Activated naive CD4-positive, alpha-beta T cell treated with anti-CD3 and anti-CD28 coated beads, Interleukin-2, amount 10 ng/mL, durations not matched to agents 7 days and 5 days (primary cell): ENCODE measurements at regions not wholly inside any gene's neighbourhood (a gene's known extent, or its start where the extent isn't known, plus 50 kb on each side); places are given as distances from the start of the nearest gene placed in this dataset.

Experiments
- CTCF ChIA-PET: fragments of 350-600 bp; sonication (Branson Sonifier 250); formaldehyde crosslinking; loops from one replicate; lab custom pipeline; 2021; ENCODE audit warnings: antibody characterized with exemption; lab: Charles Lee
- DNase-seq: peaks from one replicate; pipeline ENCODE4 v3.0.0-alpha.2; 2020
- H3K27ac Mint-ChIP-seq: one replicate; pipeline ENCODE4 v1.8.0; 2021; ENCODE audit warnings: mild to moderate bottlenecking, moderate library complexity, mixed read lengths
- H3K27me3 Mint-ChIP-seq: one replicate; pipeline ENCODE4 v1.8.0; 2021; ENCODE audit warnings: mild to moderate bottlenecking, mixed read lengths
- H3K36me3 Mint-ChIP-seq: one replicate; pipeline ENCODE4 v1.8.0; 2021; ENCODE audit warnings: mixed read lengths
- H3K4me1 Mint-ChIP-seq: one replicate; pipeline ENCODE4 v1.8.0; 2021; ENCODE audit warnings: mixed read lengths
- H3K4me3 Mint-ChIP-seq: one replicate; pipeline ENCODE4 v1.8.0; 2021; ENCODE audit warnings: mild to moderate bottlenecking, moderate library complexity, mixed read lengths
- H3K9me3 Mint-ChIP-seq: one replicate; pipeline ENCODE4 v1.8.0; 2021; ENCODE audit warnings: mixed read lengths

DNA sequence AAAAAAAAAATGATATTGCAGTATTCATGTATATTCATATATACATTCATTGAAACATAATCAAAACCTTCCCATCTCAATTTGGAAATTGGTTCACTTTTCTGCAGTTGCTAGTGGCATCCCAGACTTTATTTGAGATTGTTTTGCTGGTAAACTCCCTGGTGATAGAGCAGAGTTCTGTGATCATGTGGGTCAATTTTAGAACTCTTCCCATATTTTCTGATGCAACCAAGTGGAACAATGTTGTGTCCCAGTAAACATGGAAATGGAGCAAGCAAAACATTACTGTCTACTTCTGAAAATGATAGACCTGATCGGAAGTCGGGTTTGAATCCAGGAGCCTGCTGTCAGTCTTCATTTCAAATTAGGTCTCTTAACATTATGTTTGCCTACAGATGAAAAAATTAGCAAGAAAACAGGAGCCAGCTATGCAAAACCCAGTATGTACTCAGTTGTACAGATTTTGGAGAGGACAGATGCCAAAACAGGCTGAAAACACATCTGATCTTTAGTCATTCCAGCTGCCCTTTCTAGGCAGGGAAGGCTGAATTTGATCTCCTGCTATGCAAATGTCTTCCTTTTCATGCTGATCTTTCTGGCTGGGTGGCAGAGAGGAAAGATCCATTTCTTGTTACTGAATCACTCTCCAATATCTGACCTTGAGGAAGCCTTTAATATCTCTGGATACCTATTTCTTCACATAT, 786.6 kb upstream of the SOX9 start:
- no peak overlapping the region for H3K27ac Mint-ChIP-seq
- CTCF ChIA-PET = no interaction called here
- H3K4me3 Mint-ChIP-seq = no peak overlapping the region
- no peak for DNase-seq
- H3K36me3 Mint-ChIP-seq = no peaks in the 10 kb centered on the region
- no peaks in the 10 kb centered on the region for H3K27me3 Mint-ChIP-seq
- H3K4me1 Mint-ChIP-seq = no peaks in the 10 kb centered on the region
- peaks cover 1% of the 10 kb centered on the region for H3K9me3 Mint-ChIP-seq

DNA sequence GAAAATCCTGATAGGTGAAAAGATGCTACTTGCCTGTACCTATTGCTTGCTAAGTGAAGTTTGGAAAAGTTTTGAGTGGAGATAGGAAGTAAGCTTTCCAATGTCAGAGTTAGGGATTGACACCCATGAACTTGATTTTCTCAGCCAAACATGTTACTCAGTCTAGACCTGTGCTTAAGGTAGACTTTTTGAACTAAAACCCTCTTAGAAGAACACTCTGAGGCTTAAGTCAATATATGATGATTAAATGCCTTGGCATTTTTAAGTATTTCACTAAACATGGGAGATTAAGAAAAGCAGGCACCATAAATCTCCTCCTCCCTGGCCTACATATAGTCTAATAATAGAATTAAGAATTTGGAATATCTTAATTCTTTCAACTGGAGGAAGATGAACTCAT, 785.6 kb upstream of the SOX9 start:
- H3K4me1 Mint-ChIP-seq = no peaks in the 10 kb centered on the region
- CTCF ChIA-PET = no interaction called here
- no peak overlapping the region for H3K4me3 Mint-ChIP-seq
- peaks cover 4% of the 10 kb centered on the region for H3K9me3 Mint-ChIP-seq
- no peak for DNase-seq
- no peaks in the 10 kb centered on the region for H3K27me3 Mint-ChIP-seq
- H3K27ac Mint-ChIP-seq = no peak overlapping the region
- H3K36me3 Mint-ChIP-seq = no peaks in the 10 kb centered on the region

DNA sequence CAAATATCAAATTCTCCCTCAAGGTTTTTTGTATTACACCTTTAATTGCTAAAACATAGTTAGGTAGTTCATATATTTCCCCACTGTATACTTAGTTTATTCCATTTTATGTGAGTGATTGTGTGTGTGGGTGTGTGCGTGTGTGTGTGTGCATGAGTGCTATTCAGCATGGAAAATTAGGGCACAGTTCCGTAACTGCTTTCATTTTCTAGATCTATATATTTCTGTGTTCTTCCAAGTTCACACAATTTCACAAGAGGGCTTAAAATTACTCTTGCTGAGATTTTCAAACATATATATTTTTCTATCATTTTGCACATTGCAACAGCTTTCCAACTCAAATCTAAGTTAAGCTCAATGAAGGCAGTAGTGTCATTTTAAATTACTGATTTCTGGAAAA, 782.9 kb upstream of the SOX9 start:
- H3K36me3 Mint-ChIP-seq = no peaks in the 10 kb centered on the region

DNA sequence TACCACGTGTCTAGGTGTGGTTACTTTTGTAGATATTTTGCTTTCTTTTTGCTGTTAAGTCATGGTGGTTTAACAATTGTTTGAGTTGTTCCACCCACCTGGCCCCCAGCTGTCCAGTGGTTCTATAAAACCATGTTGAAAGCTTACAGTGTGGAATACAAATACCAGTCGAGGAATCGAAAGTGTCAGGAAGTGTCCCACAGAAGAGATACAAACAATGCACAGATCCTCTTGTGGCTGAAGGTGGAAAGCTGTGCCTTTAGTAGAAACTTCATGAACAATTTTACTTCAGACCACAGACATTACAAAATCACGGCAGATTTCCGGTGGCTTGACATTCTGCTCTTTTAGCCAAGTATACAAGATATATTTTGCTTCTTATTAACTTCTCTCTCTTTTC, 782.4 kb upstream of the SOX9 start:
- CTCF ChIA-PET = no interaction called here
- Mint-ChIP-seq H3K4me1 (no peaks in the 10 kb centered on the region), H3K4me3 (no peak overlapping the region), H3K27me3 (no peaks in the 10 kb centered on the region), H3K9me3 (peaks cover 9% of the 10 kb centered on the region), H3K36me3 (no peaks in the 10 kb centered on the region), H3K27ac (no peak overlapping the region)
- DNase-seq = no peak

More for the DNA sequence above, 782.9 kb upstream of the SOX9 start:
- Mint-ChIP-seq H3K4me3 (no peak overlapping the region), H3K27me3 (no peaks in the 10 kb centered on the region), H3K9me3 (peaks cover 9% of the 10 kb centered on the region), H3K27ac (no peak overlapping the region), H3K4me1 (no peaks in the 10 kb centered on the region)
- CTCF ChIA-PET = no interaction called here
- no peak for DNase-seq

DNA sequence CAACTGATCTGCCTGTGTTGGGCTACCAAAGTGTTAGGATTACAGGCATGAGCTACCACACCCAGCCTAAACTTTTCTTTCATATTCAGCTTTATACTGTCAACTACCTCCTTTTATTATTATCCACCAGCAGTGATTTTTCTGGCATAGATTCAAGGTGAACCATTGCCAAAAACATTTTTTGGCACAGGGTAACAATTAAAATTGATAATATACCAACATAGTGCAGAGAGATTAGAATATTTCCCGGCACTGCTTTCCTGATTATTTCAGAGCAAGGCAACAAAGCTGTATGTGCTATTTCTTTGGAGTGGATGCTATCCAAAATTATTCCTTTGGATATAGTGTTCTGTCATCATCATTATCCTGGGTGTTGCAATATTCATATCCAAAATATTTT, 781.6 kb upstream of the SOX9 start:
- Mint-ChIP-seq H3K9me3 (peaks cover 9% of the 10 kb centered on the region), H3K4me3 (no peak overlapping the region), H3K27ac (no peak overlapping the region), H3K27me3 (no peaks in the 10 kb centered on the region), H3K36me3 (no peaks in the 10 kb centered on the region), H3K4me1 (no peaks in the 10 kb centered on the region)
- CTCF ChIA-PET = no interaction called here
- no peak for DNase-seq

DNA sequence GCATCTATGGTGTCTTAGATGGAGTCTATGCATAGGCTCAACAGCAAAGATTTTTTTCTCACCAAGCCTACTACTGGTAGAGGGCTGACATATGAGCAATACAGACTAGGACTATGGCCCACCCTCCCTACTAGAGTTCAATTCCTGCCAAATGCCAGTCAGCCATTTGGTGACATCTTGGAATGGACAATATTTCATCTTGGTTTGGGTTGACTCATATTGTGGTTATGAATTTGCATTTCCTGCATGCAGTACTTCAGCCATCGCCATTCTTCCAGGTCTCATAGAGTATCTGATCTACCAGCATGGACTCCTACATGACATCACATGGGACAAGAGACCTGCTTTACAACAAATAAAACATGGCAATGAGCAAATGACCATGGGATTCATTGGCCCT, 778.1 kb upstream of the SOX9 start:
- H3K9me3 Mint-ChIP-seq = peaks cover 13% of the 10 kb centered on the region
- no peaks in the 10 kb centered on the region for H3K36me3 Mint-ChIP-seq
- CTCF ChIA-PET = no interaction called here
- no peak overlapping the region for H3K27ac Mint-ChIP-seq
- DNase-seq = no peak
- H3K27me3 Mint-ChIP-seq = no peaks in the 10 kb centered on the region
- H3K4me1 Mint-ChIP-seq = no peaks in the 10 kb centered on the region
- H3K4me3 Mint-ChIP-seq = no peak overlapping the region

DNA sequence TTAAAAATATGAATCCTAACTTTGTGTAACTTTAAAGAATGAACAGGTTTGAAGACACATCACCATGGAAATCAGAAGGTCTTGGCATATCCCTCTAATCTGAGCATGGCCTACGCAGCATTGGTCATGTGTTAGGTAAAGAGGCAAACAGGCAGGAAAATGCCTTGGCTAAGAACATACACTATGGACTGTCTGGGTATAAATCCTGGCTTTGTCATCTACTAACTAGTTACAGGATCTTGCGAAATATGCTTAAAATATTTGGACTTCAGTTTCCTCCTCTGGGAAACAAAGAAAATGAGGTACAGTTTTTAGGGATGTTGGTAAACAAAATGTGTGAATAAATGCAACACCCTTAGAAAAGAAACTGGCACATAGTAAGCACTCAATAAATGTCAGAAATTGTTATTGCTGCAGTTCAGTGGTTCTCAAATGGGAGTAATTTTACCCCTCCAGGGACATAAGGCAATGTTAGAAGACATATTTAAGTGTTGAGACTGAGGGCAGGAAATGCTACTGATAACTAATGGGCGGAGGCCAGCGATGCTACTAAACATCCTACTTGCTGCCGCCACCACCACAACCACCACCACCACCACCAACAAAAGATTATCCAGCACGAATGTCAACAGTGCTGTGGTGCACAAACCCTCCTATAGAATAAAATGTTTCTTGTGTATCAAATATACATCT, 770.8 kb upstream of the SOX9 start:
- Mint-ChIP-seq H3K9me3 (peaks cover 12% of the 10 kb centered on the region), H3K27me3 (no peaks in the 10 kb centered on the region), H3K4me1 (no peaks in the 10 kb centered on the region), H3K27ac (no peak overlapping the region), H3K36me3 (no peaks in the 10 kb centered on the region), H3K4me3 (no peak overlapping the region)
- CTCF ChIA-PET = no interaction called here
- no peak for DNase-seq

DNA sequence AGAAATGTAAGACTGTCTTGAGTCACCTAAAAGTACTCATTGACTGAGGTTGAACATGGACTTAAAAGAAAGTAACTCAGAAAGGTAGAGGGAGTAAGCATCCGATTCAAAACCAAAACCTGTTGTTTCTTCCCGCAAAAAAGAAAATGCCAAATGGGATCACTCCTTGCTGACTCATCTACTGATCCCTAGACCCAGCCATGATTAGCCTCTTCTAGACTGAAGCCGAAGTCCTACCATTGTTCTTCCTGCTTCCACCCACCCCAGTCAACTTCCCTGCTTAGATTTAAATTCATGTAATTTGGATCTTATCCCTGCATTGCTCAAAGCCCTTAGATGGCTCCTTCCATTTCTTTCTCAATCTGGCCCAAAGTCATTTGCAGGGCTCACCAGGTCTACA, 760.5 kb upstream of the SOX9 start:
- DNase-seq = no peak
- H3K36me3 Mint-ChIP-seq = no peaks in the 10 kb centered on the region
- H3K27ac Mint-ChIP-seq = no peak overlapping the region
- CTCF ChIA-PET = no interaction called here
- H3K27me3 Mint-ChIP-seq = no peaks in the 10 kb centered on the region
- H3K4me1 Mint-ChIP-seq = no peaks in the 10 kb centered on the region
- peaks cover 29% of the 10 kb centered on the region for H3K9me3 Mint-ChIP-seq
- no peak overlapping the region for H3K4me3 Mint-ChIP-seq

DNA sequence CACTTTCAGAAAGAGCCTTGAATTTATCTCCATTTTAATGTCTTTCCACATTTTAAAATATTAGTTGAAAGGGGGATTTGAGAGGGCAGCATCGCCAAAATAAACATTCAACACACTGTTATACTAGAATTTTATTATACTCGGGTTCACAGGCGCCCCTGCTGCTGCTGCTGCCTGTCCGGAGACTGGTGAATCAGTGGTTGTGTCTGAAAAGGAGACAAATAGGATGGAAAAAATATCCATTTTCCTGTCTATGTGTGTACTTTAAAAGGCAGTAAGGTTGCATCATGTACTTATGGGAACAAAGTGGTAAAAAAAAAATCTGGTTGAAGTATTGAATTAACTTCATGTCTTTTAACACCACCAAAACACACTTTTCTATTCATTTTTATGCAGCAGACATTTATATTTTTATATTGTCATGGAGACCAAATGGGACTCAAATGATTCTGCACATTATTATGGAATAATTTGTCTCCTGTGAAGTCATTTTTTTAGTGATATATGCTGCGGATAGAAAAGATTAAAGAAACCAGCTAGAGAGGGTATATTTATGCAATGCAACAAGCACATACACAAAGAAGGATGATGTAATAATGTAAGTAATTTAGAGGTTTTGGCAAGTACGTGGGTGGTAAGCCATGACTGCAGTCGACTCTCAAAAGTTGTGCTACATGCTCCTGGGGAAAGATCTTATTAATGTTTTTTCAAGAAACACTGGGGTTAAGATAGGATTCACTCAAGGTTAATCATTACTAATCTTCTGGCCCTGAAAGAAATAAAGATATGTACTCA, 759.0 kb upstream of the SOX9 start:
- CTCF ChIA-PET = interaction anchor here (0.6 kb wide), 1 partner anchor 66 kb away, joined by 3 read pairs; no protein-coding TSS in a partner anchor
- Mint-ChIP-seq H3K9me3 (peaks cover 36% of the 10 kb centered on the region), H3K27ac (no peak overlapping the region), H3K4me3 (no peak overlapping the region), H3K4me1 (no peaks in the 10 kb centered on the region), H3K36me3 (no peaks in the 10 kb centered on the region), H3K27me3 (no peaks in the 10 kb centered on the region)
- DNase-seq = no peak

DNA sequence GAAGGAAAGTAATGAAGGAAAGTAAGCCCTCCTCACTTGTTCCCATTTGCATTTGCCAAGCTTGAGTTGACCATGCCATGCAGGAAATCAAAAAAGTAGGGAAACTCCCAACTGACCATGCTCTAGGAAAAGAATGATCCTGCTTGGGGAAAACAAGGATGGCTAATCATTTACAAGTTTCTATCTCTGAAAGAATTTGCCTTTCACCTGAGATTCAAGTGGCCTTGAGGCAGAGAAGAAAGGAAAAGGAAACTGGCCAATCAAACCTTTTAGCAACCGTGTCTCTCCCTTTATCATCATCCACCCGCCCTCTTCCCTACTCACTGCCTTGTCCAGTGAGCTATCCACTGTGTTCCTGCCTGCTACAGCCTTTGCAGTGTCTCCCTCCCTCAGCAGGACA, 757.2 kb upstream of the SOX9 start:
- Mint-ChIP-seq H3K4me3 (no peak overlapping the region), H3K4me1 (no peaks in the 10 kb centered on the region), H3K36me3 (no peaks in the 10 kb centered on the region), H3K9me3 (peaks cover 30% of the 10 kb centered on the region), H3K27ac (no peak overlapping the region), H3K27me3 (no peaks in the 10 kb centered on the region)
- DNase-seq = no peak
- CTCF ChIA-PET = no interaction called here

DNA sequence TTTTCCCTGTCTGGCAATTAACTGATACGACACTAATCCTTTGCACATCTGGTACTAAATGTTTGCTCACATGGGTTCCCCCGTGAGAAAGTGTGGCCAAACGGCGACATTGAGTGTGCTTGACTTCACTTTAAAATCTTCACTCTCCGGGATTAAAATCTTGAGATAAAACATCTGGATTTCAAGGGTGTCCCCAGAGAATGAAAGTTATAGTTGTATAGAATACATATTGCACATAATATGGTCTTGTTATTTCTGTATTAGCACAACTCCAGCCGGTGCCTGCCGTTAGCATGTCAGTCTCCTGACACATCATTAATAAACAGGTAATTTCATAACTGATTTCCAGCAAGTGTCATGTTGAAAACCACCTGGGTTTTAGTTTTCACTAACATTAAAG, 749.0 kb upstream of the SOX9 start:
- Mint-ChIP-seq H3K27me3 (no peaks in the 10 kb centered on the region), H3K36me3 (no peaks in the 10 kb centered on the region), H3K4me1 (no peaks in the 10 kb centered on the region), H3K4me3 (no peak overlapping the region), H3K9me3 (peaks cover 7% of the 10 kb centered on the region), H3K27ac (no peak overlapping the region)
- no peak for DNase-seq
- CTCF ChIA-PET = no interaction called here

DNA sequence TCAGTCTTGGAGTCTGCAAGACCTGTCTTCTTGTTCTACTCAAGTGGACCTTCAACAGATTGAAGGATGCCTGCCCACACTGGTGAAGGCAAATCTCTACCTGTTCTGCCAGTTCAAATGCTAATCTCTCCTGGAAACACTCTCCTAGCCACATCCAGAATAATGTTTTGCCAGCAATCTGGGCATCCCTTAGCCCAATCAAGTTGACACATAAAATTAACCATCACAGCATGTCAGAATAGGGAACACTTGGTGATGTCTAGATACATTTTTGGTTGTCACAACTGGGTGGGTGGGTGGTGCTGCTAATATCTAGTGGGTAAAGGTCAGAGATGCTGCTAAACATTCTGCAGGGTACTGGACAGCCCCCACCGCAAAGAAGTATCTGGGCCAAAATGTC, 744.9 kb upstream of the SOX9 start:
- peaks cover 11% of the 10 kb centered on the region for H3K9me3 Mint-ChIP-seq
- no peak for DNase-seq
- no peak overlapping the region for H3K27ac Mint-ChIP-seq
- H3K36me3 Mint-ChIP-seq = no peaks in the 10 kb centered on the region
- no peaks in the 10 kb centered on the region for H3K4me1 Mint-ChIP-seq
- CTCF ChIA-PET = no interaction called here
- H3K4me3 Mint-ChIP-seq = no peak overlapping the region
- H3K27me3 Mint-ChIP-seq = no peaks in the 10 kb centered on the region

DNA sequence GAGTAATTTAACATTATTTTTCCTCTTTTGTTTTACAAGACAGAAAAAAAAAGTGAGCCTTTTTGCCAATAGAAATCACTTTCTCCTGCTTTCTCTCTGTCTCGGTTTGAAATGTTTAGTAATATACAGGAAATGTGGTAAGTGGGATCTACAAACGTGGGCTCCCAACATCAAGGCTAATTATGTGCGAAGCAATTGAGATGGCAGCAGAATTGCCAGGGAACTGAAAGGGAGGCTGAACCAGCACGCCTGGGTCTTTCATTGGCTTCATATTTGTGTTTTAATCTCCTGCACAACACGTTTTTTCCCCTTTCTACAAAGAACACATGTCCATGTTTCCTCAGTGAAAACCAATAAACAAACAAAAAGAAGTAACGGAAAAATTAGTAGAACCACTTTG, 743.9 kb upstream of the SOX9 start:
- Mint-ChIP-seq H3K27me3 (no peaks in the 10 kb centered on the region), H3K4me1 (no peaks in the 10 kb centered on the region)

DNA sequence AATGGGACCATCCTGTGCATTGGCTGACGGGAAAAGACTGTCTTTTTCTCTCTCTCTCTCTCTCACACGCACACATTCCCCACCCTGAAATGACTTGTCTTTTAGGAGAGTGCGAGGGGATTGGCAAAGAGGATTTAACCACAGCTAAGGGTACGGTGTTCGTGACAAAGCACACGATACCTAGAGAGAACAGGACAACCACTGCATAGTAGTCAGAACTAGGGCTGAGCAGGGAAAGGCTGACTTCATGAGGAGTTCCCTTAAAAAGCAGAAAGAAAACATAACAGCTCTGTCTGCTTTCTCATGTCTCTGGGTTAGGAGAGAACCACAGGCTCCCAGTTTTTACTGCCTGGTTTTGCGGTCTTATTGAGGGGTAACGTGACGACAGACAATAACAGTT, 742.8 kb upstream of the SOX9 start:
- H3K27me3 Mint-ChIP-seq = no peaks in the 10 kb centered on the region
- H3K36me3 Mint-ChIP-seq = no peaks in the 10 kb centered on the region
- no peak overlapping the region for H3K27ac Mint-ChIP-seq
- H3K4me1 Mint-ChIP-seq = no peaks in the 10 kb centered on the region
- DNase-seq = no peak
- CTCF ChIA-PET = no interaction called here
- no peak overlapping the region for H3K4me3 Mint-ChIP-seq
- H3K9me3 Mint-ChIP-seq = peaks cover 11% of the 10 kb centered on the region

More for the DNA sequence above, 743.9 kb upstream of the SOX9 start:
- DNase-seq = no peak
- Mint-ChIP-seq H3K36me3 (no peaks in the 10 kb centered on the region), H3K9me3 (peaks cover 11% of the 10 kb centered on the region), H3K27ac (no peak overlapping the region), H3K4me3 (no peak overlapping the region)
- CTCF ChIA-PET = no interaction called here

DNA sequence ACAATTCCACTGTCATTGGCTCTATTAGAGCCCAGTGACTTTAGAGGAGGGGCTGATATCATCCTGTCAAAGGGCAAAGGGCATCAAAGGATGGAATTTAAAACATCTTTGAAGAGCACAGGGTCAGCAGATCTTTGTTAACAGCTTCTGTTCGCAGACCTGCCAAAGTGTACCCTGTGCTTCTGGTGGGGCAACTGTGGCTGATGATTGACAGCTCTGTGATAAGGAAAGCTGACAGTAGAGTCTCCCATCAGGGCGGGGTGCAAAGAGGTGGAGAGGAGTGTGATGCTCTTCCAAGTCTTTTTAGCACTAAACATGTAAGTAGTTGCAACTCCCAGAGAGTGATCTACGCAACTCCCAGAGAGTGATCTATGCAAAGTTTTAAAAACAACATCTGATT, 742.1 kb upstream of the SOX9 start:
- CTCF ChIA-PET = no interaction called here
- peaks cover 11% of the 10 kb centered on the region for H3K9me3 Mint-ChIP-seq
- DNase-seq = no peak
- no peak overlapping the region for H3K27ac Mint-ChIP-seq
- no peaks in the 10 kb centered on the region for H3K4me1 Mint-ChIP-seq
- no peaks in the 10 kb centered on the region for H3K36me3 Mint-ChIP-seq
- no peak overlapping the region for H3K4me3 Mint-ChIP-seq
- no peaks in the 10 kb centered on the region for H3K27me3 Mint-ChIP-seq
